ENCODE measurements at regions not wholly inside any gene's neighbourhood (a gene's known extent, or its start where the extent isn't known, plus 50 kb on each side); places are given as distances from the start of the nearest gene placed in this dataset.
"Not testable (repeated sequence)": the region's sequence is repeated elsewhere in the genome, so short reads cannot be mapped to it uniquely, and the experiment has no call there.

- H3K4me3 Mint-ChIP-seq; H3K36me3 Mint-ChIP-seq (ENCODE audit: low read depth); H3K27ac Mint-ChIP-seq; ATAC-seq; H3K9me3 Mint-ChIP-seq; intact Hi-C loops (cut with micrococcal nuclease); DNase-seq; H3K27me3 Mint-ChIP-seq; POLR2A ChIA-PET; CTCF ChIA-PET: not testable (repeated sequence)
- H3K4me1 Mint-ChIP-seq (ENCODE audit: low read depth): peaks cover 11% of the 10 kb centered on the region
These were observed 298.4 kb upstream of the PLGLB2 start for GRCh38 chr2:87449462-87449980.

GRCh38 chr2:87452193-87452592 is 295.7 kb upstream of the PLGLB2 start:
- intact Hi-C loops (cut with micrococcal nuclease); DNase-seq; H3K9me3 Mint-ChIP-seq; H3K4me3 Mint-ChIP-seq; H3K4me1 Mint-ChIP-seq (ENCODE audit: low read depth); ATAC-seq; POLR2A ChIA-PET; CTCF ChIA-PET; H3K36me3 Mint-ChIP-seq (ENCODE audit: low read depth); H3K27me3 Mint-ChIP-seq; H3K27ac Mint-ChIP-seq: not testable (repeated sequence)

- POLR2A ChIA-PET; CTCF ChIA-PET; ATAC-seq; H3K27ac Mint-ChIP-seq; H3K36me3 Mint-ChIP-seq (ENCODE audit: low read depth); H3K27me3 Mint-ChIP-seq; DNase-seq; H3K4me1 Mint-ChIP-seq (ENCODE audit: low read depth); H3K9me3 Mint-ChIP-seq; H3K4me3 Mint-ChIP-seq; intact Hi-C loops (cut with micrococcal nuclease): not testable (repeated sequence)
These were observed 295.0 kb upstream of the PLGLB2 start for GRCh38 chr2:87452861-87453260.

- H3K36me3 Mint-ChIP-seq (ENCODE audit: low read depth); H3K27ac Mint-ChIP-seq; H3K4me3 Mint-ChIP-seq; intact Hi-C loops (cut with micrococcal nuclease); H3K4me1 Mint-ChIP-seq (ENCODE audit: low read depth); H3K27me3 Mint-ChIP-seq; ATAC-seq; POLR2A ChIA-PET; CTCF ChIA-PET; H3K9me3 Mint-ChIP-seq; DNase-seq: not testable (repeated sequence)
These were observed 293.9 kb upstream of the PLGLB2 start for GRCh38 chr2:87453965-87454364.

GRCh38 chr2:87454421-87454820 is 293.5 kb upstream of the PLGLB2 start:
- H3K27ac Mint-ChIP-seq; DNase-seq; intact Hi-C loops (cut with micrococcal nuclease); ATAC-seq; H3K4me3 Mint-ChIP-seq; H3K9me3 Mint-ChIP-seq; H3K27me3 Mint-ChIP-seq; CTCF ChIA-PET; POLR2A ChIA-PET; H3K36me3 Mint-ChIP-seq (ENCODE audit: low read depth): not testable (repeated sequence)
- H3K4me1 Mint-ChIP-seq (ENCODE audit: low read depth): peaks cover 12% of the 10 kb centered on the region

- H3K9me3 Mint-ChIP-seq; H3K36me3 Mint-ChIP-seq (ENCODE audit: low read depth); H3K27ac Mint-ChIP-seq; H3K27me3 Mint-ChIP-seq; CTCF ChIA-PET; intact Hi-C loops (cut with micrococcal nuclease); POLR2A ChIA-PET: not testable (repeated sequence)
- Mint-ChIP-seq H3K4me3 (peak overlapping the region; percentile 55), H3K4me1 (ENCODE audit: low read depth) (peaks cover 13% of the 10 kb centered on the region)
- ATAC-seq (peak; percentile 15), DNase-seq (peak; percentile 12)
These were observed 292.6 kb upstream of the PLGLB2 start for GRCh38 chr2:87455209-87455853.

- H3K36me3 Mint-ChIP-seq (ENCODE audit: low read depth); H3K9me3 Mint-ChIP-seq; CTCF ChIA-PET; H3K27me3 Mint-ChIP-seq; H3K27ac Mint-ChIP-seq; intact Hi-C loops (cut with micrococcal nuclease); POLR2A ChIA-PET: not testable (repeated sequence)
- ATAC-seq: peak; percentile 38
- peak; percentile 33 for DNase-seq
- H3K4me1 Mint-ChIP-seq (ENCODE audit: low read depth): peaks cover 13% of the 10 kb centered on the region
- H3K4me3 Mint-ChIP-seq: peak overlapping the region; percentile 73
These were observed 292.0 kb upstream of the PLGLB2 start for GRCh38 chr2:87455854-87456249.

- H3K4me3 Mint-ChIP-seq: peak overlapping the region; percentile 73
- H3K9me3 Mint-ChIP-seq; H3K36me3 Mint-ChIP-seq (ENCODE audit: low read depth); POLR2A ChIA-PET; intact Hi-C loops (cut with micrococcal nuclease); H3K27me3 Mint-ChIP-seq; CTCF ChIA-PET: not testable (repeated sequence)
- ATAC-seq (peak; percentile 66), DNase-seq (peak; percentile 23)
- H3K4me1 Mint-ChIP-seq (ENCODE audit: low read depth): peaks cover 13% of the 10 kb centered on the region
- H3K27ac Mint-ChIP-seq: peak overlapping the region; percentile 83
These were observed 291.3 kb upstream of the PLGLB2 start for GRCh38 chr2:87456477-87457128.

- CTCF ChIA-PET; DNase-seq; H3K27me3 Mint-ChIP-seq; H3K36me3 Mint-ChIP-seq (ENCODE audit: low read depth); H3K4me3 Mint-ChIP-seq; POLR2A ChIA-PET; H3K27ac Mint-ChIP-seq; H3K9me3 Mint-ChIP-seq; intact Hi-C loops (cut with micrococcal nuclease); ATAC-seq: not testable (repeated sequence)
- H3K4me1 Mint-ChIP-seq (ENCODE audit: low read depth): peaks cover 13% of the 10 kb centered on the region
These were observed 290.8 kb upstream of the PLGLB2 start for GRCh38 chr2:87457129-87457499.

GRCh38 chr2:87458938-87459337 is 288.9 kb upstream of the PLGLB2 start:
- H3K27me3 Mint-ChIP-seq; CTCF ChIA-PET; DNase-seq; H3K36me3 Mint-ChIP-seq (ENCODE audit: low read depth); H3K9me3 Mint-ChIP-seq; intact Hi-C loops (cut with micrococcal nuclease); POLR2A ChIA-PET: not testable (repeated sequence)
- peak overlapping the region; percentile 72 for H3K4me3 Mint-ChIP-seq
- peak overlapping the region; percentile 81 for H3K27ac Mint-ChIP-seq
- H3K4me1 Mint-ChIP-seq (ENCODE audit: low read depth): peaks cover 13% of the 10 kb centered on the region
- peak; percentile 42 for ATAC-seq

- peaks cover 12% of the 10 kb centered on the region for H3K4me1 Mint-ChIP-seq (ENCODE audit: low read depth)
- H3K27me3 Mint-ChIP-seq; H3K36me3 Mint-ChIP-seq (ENCODE audit: low read depth); ATAC-seq; H3K27ac Mint-ChIP-seq; DNase-seq; H3K4me3 Mint-ChIP-seq; CTCF ChIA-PET; POLR2A ChIA-PET; H3K9me3 Mint-ChIP-seq; intact Hi-C loops (cut with micrococcal nuclease): not testable (repeated sequence)
These were observed 287.8 kb upstream of the PLGLB2 start for GRCh38 chr2:87460104-87460503.

GRCh38 chr2:87460662-87461061 is 287.2 kb upstream of the PLGLB2 start:
- H3K27ac Mint-ChIP-seq; H3K9me3 Mint-ChIP-seq; POLR2A ChIA-PET; H3K36me3 Mint-ChIP-seq (ENCODE audit: low read depth); intact Hi-C loops (cut with micrococcal nuclease); DNase-seq; CTCF ChIA-PET; H3K27me3 Mint-ChIP-seq; ATAC-seq; H3K4me3 Mint-ChIP-seq: not testable (repeated sequence)
- H3K4me1 Mint-ChIP-seq (ENCODE audit: low read depth): peaks cover 17% of the 10 kb centered on the region
